Mucosa of rectum (tissue), 2 donors: ENCODE measurements at regions not wholly inside any gene's neighbourhood (a gene's known extent, or its start where the extent isn't known, plus 50 kb on each side); places are given as distances from the start of the nearest gene placed in this dataset.

ENCODE experiments used
- H3K27ac ChIP-seq, 2 donors: one replicate each; pipeline ENCODE4 v1.7.0; 2013; ENCODE audit warnings: inconsistent platforms in 2 of 2, low read depth in 2 of 2, low read length in 2 of 2
- H3K27me3 ChIP-seq, 2 donors: one replicate each; pipeline ENCODE4 v1.7.0; 2013; ENCODE audit warnings: low read length in 2 of 2; ENCODE audit not compliant: control insufficient read depth in 2 of 2, insufficient read depth in 2 of 2
- H3K36me3 ChIP-seq, 2 donors: one replicate each; pipeline ENCODE4 v1.7.0; 2013; ENCODE audit warnings: low read length in 2 of 2; ENCODE audit not compliant: control insufficient read depth in 2 of 2, insufficient read depth in 2 of 2
- H3K4me1 ChIP-seq, 2 donors: one replicate each; pipeline ENCODE4 v1.7.0; 2013; ENCODE audit warnings: low read length in 2 of 2, mild to moderate bottlenecking in 1 of 2; ENCODE audit not compliant: control insufficient read depth in 2 of 2, insufficient read depth in 2 of 2
- H3K4me3 ChIP-seq, 2 donors: one replicate each; pipeline ENCODE4 v1.7.0; 2013; ENCODE audit warnings: low read length in 2 of 2
- H3K9ac ChIP-seq, 2 donors: one replicate each; pipeline ENCODE4 v1.7.0; 2013; ENCODE audit warnings: low read length in 2 of 2, low read depth in 1 of 2, mild to moderate bottlenecking in 1 of 2
- H3K9me3 ChIP-seq, 2 donors: one replicate each; pipeline ENCODE4 v1.7.0; 2013; ENCODE audit warnings: low read length in 2 of 2; ENCODE audit not compliant: control insufficient read depth in 2 of 2
- donor health status: healthy.
- donor health status: Normal muscosa, but diverticular disease.

GRCh38 chr6:56378966-56379585 lies 131.7 kb upstream of the COL21A1 start:
- Histone ChIP-seq H3K36me3 (no peaks in the 10 kb centered on the region), H3K27ac (no peak overlapping the region), H3K9ac (no peak overlapping the region), H3K9me3 (no peaks in the 10 kb centered on the region), H3K27me3 (no peaks in the 10 kb centered on the region), H3K4me1 (no peaks in the 10 kb centered on the region), H3K4me3 (no peak overlapping the region)

GRCh38 chr6:56378507-56378906 lies 131.1 kb upstream of the COL21A1 start:
- H3K27me3 ChIP-seq, result no peaks in the 10 kb centered on the region
- H3K4me1 ChIP-seq, result no peaks in the 10 kb centered on the region
- no peaks in the 10 kb centered on the region for H3K36me3 ChIP-seq
- no peak overlapping the region for H3K4me3 ChIP-seq
- H3K9ac ChIP-seq, result no peak overlapping the region
- H3K9me3 ChIP-seq, result no peaks in the 10 kb centered on the region
- H3K27ac ChIP-seq, result no peak overlapping the region

GRCh38 chr6:56377295-56377694 lies 129.9 kb upstream of the COL21A1 start:
- H3K27ac ChIP-seq, result no peak overlapping the region
- H3K9me3 ChIP-seq, result no peaks in the 10 kb centered on the region
- H3K4me3 ChIP-seq, result no peak overlapping the region
- H3K27me3 ChIP-seq, result no peaks in the 10 kb centered on the region
- H3K4me1 ChIP-seq, result no peaks in the 10 kb centered on the region
- no peaks in the 10 kb centered on the region for H3K36me3 ChIP-seq
- no peak overlapping the region for H3K9ac ChIP-seq

- H3K9ac ChIP-seq, result no peak overlapping the region
- no peak overlapping the region for H3K27ac ChIP-seq
- no peaks in the 10 kb centered on the region for H3K9me3 ChIP-seq
- H3K27me3 ChIP-seq, result no peaks in the 10 kb centered on the region
- no peaks in the 10 kb centered on the region for H3K36me3 ChIP-seq
- H3K4me1 ChIP-seq, result peaks cover 4 to 10% of the 10 kb centered on the region in 2 donors
- H3K4me3 ChIP-seq, result no peak overlapping the region
Observed at GRCh38 chr6:56375806-56376205, 128.4 kb upstream of the COL21A1 start.

GRCh38 chr6:56374841-56375369 lies 127.5 kb upstream of the COL21A1 start:
- H3K36me3 ChIP-seq, result no peaks in the 10 kb centered on the region
- H3K4me3 ChIP-seq, result no peak overlapping the region
- H3K27me3 ChIP-seq, result no peaks in the 10 kb centered on the region
- no peak overlapping the region for H3K9ac ChIP-seq
- H3K9me3 ChIP-seq, result no peaks in the 10 kb centered on the region
- peak overlapping the region; percentile 15 to 49 for H3K27ac ChIP-seq
- peaks cover 4 to 18% of the 10 kb centered on the region in 2 donors for H3K4me1 ChIP-seq

GRCh38 chr6:56372406-56372995 lies 125.1 kb upstream of the COL21A1 start:
- no peaks in the 10 kb centered on the region for H3K36me3 ChIP-seq
- peaks cover 4 to 20% of the 10 kb centered on the region in 2 donors for H3K4me1 ChIP-seq
- H3K27me3 ChIP-seq, result no peaks in the 10 kb centered on the region
- H3K27ac ChIP-seq, result peak overlapping the region; percentile 40 to 70
- H3K4me3 ChIP-seq, result no peak overlapping the region
- H3K9ac ChIP-seq, result no peak overlapping the region
- no peaks in the 10 kb centered on the region for H3K9me3 ChIP-seq

- Histone ChIP-seq H3K36me3 (no peaks in the 10 kb centered on the region), H3K9ac (no peak overlapping the region), H3K4me1 (peaks cover 4 to 20% of the 10 kb centered on the region in 2 donors), H3K27me3 (no peaks in the 10 kb centered on the region), H3K4me3 (no peak overlapping the region), H3K27ac (peak overlapping the region; percentile 59 to 70), H3K9me3 (no peaks in the 10 kb centered on the region)
Observed at GRCh38 chr6:56370561-56371211, 123.3 kb upstream of the COL21A1 start.

GRCh38 chr6:56370127-56370540 lies 122.8 kb upstream of the COL21A1 start:
- no peaks in the 10 kb centered on the region for H3K9me3 ChIP-seq
- no peak overlapping the region for H3K4me3 ChIP-seq
- H3K36me3 ChIP-seq, result no peaks in the 10 kb centered on the region
- H3K9ac ChIP-seq, result no peak overlapping the region
- H3K27ac ChIP-seq, result peak overlapping the region; percentile 59 to 70
- H3K4me1 ChIP-seq, result peaks cover 4 to 20% of the 10 kb centered on the region in 2 donors
- H3K27me3 ChIP-seq, result no peaks in the 10 kb centered on the region

- no peaks in the 10 kb centered on the region for H3K9me3 ChIP-seq
- no peaks in the 10 kb centered on the region for H3K36me3 ChIP-seq
- H3K4me1 ChIP-seq, result peaks cover 4 to 20% of the 10 kb centered on the region in 2 donors
- H3K9ac ChIP-seq, result no peak overlapping the region
- H3K27ac ChIP-seq, result no peak overlapping the region
- H3K27me3 ChIP-seq, result no peaks in the 10 kb centered on the region
- no peak overlapping the region for H3K4me3 ChIP-seq
Observed at GRCh38 chr6:56368491-56368890, 121.1 kb upstream of the COL21A1 start.

- H3K27ac ChIP-seq, result no peak overlapping the region
- no peaks in the 10 kb centered on the region for H3K36me3 ChIP-seq
- peaks cover 0 to 16% of the 10 kb centered on the region in 2 donors for H3K4me1 ChIP-seq
- H3K9ac ChIP-seq, result no peak overlapping the region
- no peaks in the 10 kb centered on the region for H3K9me3 ChIP-seq
- H3K4me3 ChIP-seq, result no peak overlapping the region
- no peaks in the 10 kb centered on the region for H3K27me3 ChIP-seq
Observed at GRCh38 chr6:56366141-56366852, 118.9 kb upstream of the COL21A1 start.
